ENCODE measurements at regions not wholly inside any gene's neighbourhood (a gene's known extent, or its start where the extent isn't known, plus 50 kb on each side); places are given as distances from the start of the nearest gene placed in this dataset.
"Not testable (repeated sequence)": the region's sequence is repeated elsewhere in the genome, so short reads cannot be mapped to it uniquely, and the experiment has no call there.

GRCh38 chr6:80425089-80425823, 318.8 kb downstream of the BCKDHB start:
- no peaks in the 10 kb centered on the region for H3K27me3 ChIP-seq
- no peak for TF ChIP-seq Cebpa-rat (IDR thresholded peaks at IDR 0.05)
- no peaks in the 10 kb centered on the region for H4K20me1 ChIP-seq
- no peak overlapping the region for H3K9ac ChIP-seq
- no peak overlapping the region for H3K4me2 ChIP-seq
- peaks cover 19% of the 10 kb centered on the region for H3K9me3 ChIP-seq
- no peaks in the 10 kb centered on the region for H3K36me3 ChIP-seq
- no peak overlapping the region for H3K27ac ChIP-seq
- no peak overlapping the region for H3K4me3 ChIP-seq
- H3K4me1 ChIP-seq, result no peaks in the 10 kb centered on the region

GRCh38 chr6:80411486-80411885, 305.0 kb downstream of the BCKDHB start:
- no peaks in the 10 kb centered on the region for H3K36me3 ChIP-seq
- H3K27ac ChIP-seq, result no peak overlapping the region
- H3K4me2 ChIP-seq, result no peak overlapping the region
- no peaks in the 10 kb centered on the region for H3K27me3 ChIP-seq
- H3K4me3 ChIP-seq, result no peak overlapping the region
- H3K9me3 ChIP-seq, result no peaks in the 10 kb centered on the region; the same call in 1 of the 2 replicates
- no peaks in the 10 kb centered on the region for H3K4me1 ChIP-seq
- H3K9ac ChIP-seq, result no peak overlapping the region
- no peaks in the 10 kb centered on the region for H4K20me1 ChIP-seq
- TF ChIP-seq Cebpa-rat (IDR thresholded peaks at IDR 0.05), result no peak

GRCh38 chr6:80407976-80408375, 301.5 kb downstream of the BCKDHB start:
- not testable (repeated sequence) for H3K9ac ChIP-seq, H4K20me1 ChIP-seq, H3K4me3 ChIP-seq, H3K9me3 ChIP-seq, H3K36me3 ChIP-seq, H3K27me3 ChIP-seq, H3K4me1 ChIP-seq, H3K4me2 ChIP-seq, H3K27ac ChIP-seq

DNA sequence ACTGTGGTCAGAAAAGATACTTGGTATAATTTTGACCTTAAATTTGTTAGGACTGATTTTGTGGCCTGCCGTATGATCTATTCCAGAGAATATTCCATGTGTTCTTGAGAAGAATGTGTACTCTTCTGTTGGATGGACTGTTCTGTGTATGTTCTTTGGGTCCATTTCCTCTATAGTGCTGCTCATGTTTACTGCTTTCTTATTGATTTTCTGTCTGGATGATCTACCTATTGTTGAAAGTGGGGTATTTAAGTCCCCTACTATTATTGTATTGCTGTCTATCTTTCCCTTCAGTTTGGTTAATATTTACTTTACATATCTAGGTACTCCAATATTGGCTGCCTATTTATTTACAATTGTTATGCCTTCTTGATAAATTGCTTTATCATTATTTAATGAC, 298.4 kb downstream of the BCKDHB start:
- Histone ChIP-seq H3K4me1 (no peaks in the 10 kb centered on the region), H3K4me3 (no peak overlapping the region), H3K9ac (no peak overlapping the region), H4K20me1 (no peaks in the 10 kb centered on the region), H3K36me3 (no peaks in the 10 kb centered on the region), H3K27ac (no peak overlapping the region), H3K4me2 (no peak overlapping the region), H3K27me3 (no peaks in the 10 kb centered on the region), H3K9me3 (no peaks in the 10 kb centered on the region; the same call in 1 of the 2 replicates)
- TF ChIP-seq Cebpa-rat (IDR thresholded peaks at IDR 0.05), result no peak

GRCh38 chr6:80403365-80403764, 296.9 kb downstream of the BCKDHB start:
- Histone ChIP-seq H3K9ac (no peak overlapping the region), H3K9me3 (no peaks in the 10 kb centered on the region; the same call in 1 of the 2 replicates), H3K4me3 (no peak overlapping the region), H3K36me3 (no peaks in the 10 kb centered on the region), H3K4me1 (no peaks in the 10 kb centered on the region), H3K27ac (no peak overlapping the region), H3K4me2 (no peak overlapping the region), H3K27me3 (no peaks in the 10 kb centered on the region), H4K20me1 (no peaks in the 10 kb centered on the region)
- no peak for TF ChIP-seq Cebpa-rat (IDR thresholded peaks at IDR 0.05)

DNA sequence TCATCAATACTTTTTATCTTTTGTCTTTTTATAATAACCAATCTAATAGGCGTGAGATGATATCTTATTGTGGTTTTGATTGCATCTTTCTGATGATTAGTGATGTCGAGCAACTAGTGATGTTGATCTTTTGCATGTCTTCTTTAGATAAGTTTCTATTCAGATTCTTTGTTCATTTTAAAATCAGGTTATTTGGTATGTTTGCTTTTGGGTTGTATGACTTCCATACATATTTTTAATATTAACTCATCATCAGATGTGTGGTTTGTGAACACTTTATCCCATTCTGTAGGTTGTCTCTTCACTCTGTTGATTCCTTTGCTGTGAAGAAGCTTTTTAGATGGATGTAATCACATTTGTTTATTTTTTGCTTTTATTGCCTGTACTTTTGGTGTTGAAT, 295.8 kb downstream of the BCKDHB start:
- no peaks in the 10 kb centered on the region for H3K4me1 ChIP-seq
- H3K27ac ChIP-seq, result no peak overlapping the region
- H3K4me3 ChIP-seq, result no peak overlapping the region
- no peak overlapping the region for H3K4me2 ChIP-seq
- TF ChIP-seq Cebpa-rat (IDR thresholded peaks at IDR 0.05), result no peak
- H3K27me3 ChIP-seq, result no peaks in the 10 kb centered on the region
- no peaks in the 10 kb centered on the region for H3K36me3 ChIP-seq
- no peaks in the 10 kb centered on the region; the same call in 1 of the 2 replicates for H3K9me3 ChIP-seq
- no peak overlapping the region for H3K9ac ChIP-seq
- H4K20me1 ChIP-seq, result no peaks in the 10 kb centered on the region
